BJ (cell line): ENCODE measurements at regions not wholly inside any gene's neighbourhood (a gene's known extent, or its start where the extent isn't known, plus 50 kb on each side); places are given as distances from the start of the nearest gene placed in this dataset.
A peak's percentile ranks its signal among the peaks of the same experiment; 100 is the strongest.
"Not testable (repeated sequence)": the region's sequence is repeated elsewhere in the genome, so short reads cannot be mapped to it uniquely, and the experiment has no call there.

Experiments
- CTCF ChIA-PET: fragments of 350-600 bp; formaldehyde crosslinking; extraction: SDS; loops from one replicate; lab custom pipeline; 2021; ENCODE audit warnings: antibody characterized with exemption, inconsistent platforms; lab: Yijun Ruan, JAX
- POLR2A ChIA-PET: fragments of 300-600 bp; sonication (Branson Sonifier 250); formaldehyde crosslinking; extraction: SDS; loops from one replicate; lab custom pipeline; 2021; ENCODE audit warnings: antibody characterized with exemption; lab: Charles Lee
- DNase-seq: peaks from one replicate; pipeline ENCODE4 v3.0.0-alpha.2; 2011; ENCODE audit warnings: low read depth
- H3K27me3 ChIP-seq: 2 replicates; pipeline ENCODE4 v1.6.0; 2011; ENCODE audit warnings: low read length; ENCODE audit not compliant: control insufficient read depth, insufficient read depth
- H3K36me3 ChIP-seq: 2 replicates; pipeline ENCODE4 v1.5.1; 2011; ENCODE audit warnings: low read length; ENCODE audit not compliant: control insufficient read depth, insufficient read depth
- H3K4me3 ChIP-seq: 2 replicates; pipeline ENCODE4 v1.5.1; 2011; ENCODE audit warnings: low read depth, mild to moderate bottlenecking, control low read depth, low read length
- TF ChIP-seq, protein P1 (sequence below): IDR thresholded peaks from 2 replicates; pipeline ENCODE4 v1.5.1; 2011; ENCODE audit warnings: low read depth, mild to moderate bottlenecking, control low read depth, inconsistent platforms, low read length, moderate library complexity; ENCODE audit not compliant: insufficient read depth

DNA sequence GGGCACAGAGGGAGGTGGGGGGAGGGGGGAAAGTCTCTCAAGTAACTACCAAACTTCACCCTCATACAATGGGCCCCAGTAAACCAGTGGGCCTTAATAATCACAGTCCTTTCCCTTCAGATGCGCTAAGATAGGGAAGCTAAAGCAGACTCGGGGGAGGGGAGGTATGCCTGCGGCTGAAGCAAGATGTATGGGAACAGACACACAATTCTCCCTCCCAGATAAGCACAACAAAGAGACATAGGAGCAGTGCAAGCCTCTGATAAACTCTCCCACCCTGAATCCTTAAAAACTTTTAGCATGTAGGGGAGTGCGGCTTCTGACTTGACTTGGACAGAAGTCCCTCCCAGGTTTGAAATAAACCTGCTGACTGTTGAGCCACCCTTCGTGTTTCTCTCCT, 54.7 kb downstream of the PROP1 start:
- H3K4me3 ChIP-seq, DNase-seq, H3K36me3 ChIP-seq, POLR2A ChIA-PET, CTCF ChIA-PET, H3K27me3 ChIP-seq: not testable (repeated sequence)

DNA sequence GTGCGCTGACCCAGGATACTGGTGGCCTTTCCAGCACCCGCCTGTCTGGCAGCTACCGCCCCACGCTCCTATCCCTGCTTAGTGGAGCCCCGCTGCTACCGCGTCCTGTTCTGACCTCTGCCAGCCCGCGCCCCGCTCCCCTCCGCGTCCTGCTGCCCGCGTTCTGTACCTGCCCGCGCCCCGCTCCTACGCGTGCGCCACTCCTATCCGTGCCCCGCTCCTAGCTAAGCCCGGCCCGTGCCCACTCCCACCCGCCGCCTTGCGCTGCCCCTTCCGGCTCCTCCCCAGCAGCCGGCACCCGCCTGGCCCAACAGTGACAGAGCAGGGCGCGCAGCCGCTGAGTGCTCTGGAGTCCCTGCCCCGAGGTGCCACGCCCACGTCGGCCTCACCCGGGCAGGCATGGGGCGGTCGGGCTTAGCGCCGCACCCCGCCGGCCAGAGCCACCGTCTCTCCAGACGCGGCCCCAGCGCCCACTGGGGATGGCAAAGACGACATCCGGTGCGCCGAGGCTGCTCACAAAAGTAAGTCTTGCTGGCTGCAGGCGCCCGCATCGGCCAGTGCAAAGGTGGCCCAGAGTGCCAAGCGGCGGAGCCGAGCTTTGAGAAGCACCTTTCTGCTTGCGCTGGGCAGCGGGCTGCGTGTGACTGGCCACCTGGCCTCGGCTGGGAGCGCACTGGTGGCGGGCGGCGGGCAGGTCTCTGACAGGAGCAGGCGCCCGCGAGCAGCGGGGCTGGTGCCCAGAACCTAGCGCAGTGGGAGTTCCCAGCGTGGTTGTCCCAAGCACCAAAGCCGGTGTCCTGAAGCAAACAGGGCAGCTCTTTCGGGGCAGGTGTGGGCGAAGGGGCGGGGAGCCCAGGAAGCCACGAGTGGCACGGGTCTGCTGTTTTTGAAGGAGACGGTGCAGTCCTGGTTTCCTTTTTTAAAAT, 56.5 kb downstream of the PROP1 start:
- H3K36me3 ChIP-seq, POLR2A ChIA-PET, H3K27me3 ChIP-seq, DNase-seq, CTCF ChIA-PET: not testable (repeated sequence)
- H3K4me3 ChIP-seq = peak overlapping the region; percentile 47

DNA sequence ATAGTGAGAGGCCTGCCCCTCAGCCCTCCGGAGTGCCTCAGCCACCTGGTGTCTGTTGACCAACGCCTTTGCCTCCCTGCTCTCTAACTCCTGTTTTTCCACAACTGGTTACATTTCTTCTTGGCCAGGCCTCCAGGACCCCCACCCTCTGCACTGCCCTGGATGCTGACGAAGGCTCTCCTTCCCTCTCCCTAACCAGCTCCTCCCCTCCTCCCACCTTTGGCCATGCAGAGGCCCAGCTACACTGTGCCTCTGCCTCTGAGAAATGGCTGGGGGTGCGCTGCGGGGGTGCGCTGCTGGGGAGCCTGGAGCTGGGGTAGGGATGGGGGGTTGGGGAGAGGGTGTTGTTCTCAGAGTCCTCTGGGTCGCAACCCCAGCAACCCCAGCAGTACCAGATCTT, 57.3 kb downstream of the PROP1 start:
- CTCF ChIA-PET, POLR2A ChIA-PET, H3K27me3 ChIP-seq, H3K4me3 ChIP-seq, H3K36me3 ChIP-seq, DNase-seq: not testable (repeated sequence)

DNA sequence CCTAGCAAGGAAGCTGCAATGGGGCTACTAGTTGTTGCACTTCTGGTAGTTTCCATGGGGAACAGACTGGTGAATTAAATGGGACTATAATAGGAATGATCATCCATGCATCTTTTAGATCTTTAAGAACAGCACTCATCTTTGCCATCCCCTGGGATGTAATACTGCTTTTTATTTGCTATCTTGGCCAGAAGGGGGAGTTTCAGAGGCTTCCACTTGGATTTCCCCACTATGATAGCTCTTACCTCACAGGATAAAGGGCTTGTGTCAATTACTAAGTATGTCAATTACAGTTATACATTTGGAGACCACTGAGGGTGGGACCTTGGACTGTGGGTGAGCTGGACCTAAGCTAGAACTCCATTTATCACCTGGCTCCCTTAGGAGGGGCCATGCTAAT, 61.8 kb downstream of the PROP1 start:
- H3K4me3 ChIP-seq, H3K36me3 ChIP-seq, H3K27me3 ChIP-seq, POLR2A ChIA-PET, DNase-seq: not testable (repeated sequence)
- CTCF ChIA-PET = interaction anchor here (0.6 kb wide), 1 partner anchor 154 kb away, joined by 3 read pairs; no protein-coding TSS in a partner anchor
- TF ChIP-seq, protein P1, sequence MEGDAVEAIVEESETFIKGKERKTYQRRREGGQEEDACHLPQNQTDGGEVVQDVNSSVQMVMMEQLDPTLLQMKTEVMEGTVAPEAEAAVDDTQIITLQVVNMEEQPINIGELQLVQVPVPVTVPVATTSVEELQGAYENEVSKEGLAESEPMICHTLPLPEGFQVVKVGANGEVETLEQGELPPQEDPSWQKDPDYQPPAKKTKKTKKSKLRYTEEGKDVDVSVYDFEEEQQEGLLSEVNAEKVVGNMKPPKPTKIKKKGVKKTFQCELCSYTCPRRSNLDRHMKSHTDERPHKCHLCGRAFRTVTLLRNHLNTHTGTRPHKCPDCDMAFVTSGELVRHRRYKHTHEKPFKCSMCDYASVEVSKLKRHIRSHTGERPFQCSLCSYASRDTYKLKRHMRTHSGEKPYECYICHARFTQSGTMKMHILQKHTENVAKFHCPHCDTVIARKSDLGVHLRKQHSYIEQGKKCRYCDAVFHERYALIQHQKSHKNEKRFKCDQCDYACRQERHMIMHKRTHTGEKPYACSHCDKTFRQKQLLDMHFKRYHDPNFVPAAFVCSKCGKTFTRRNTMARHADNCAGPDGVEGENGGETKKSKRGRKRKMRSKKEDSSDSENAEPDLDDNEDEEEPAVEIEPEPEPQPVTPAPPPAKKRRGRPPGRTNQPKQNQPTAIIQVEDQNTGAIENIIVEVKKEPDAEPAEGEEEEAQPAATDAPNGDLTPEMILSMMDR = peak; percentile 31; the same call in 1 of the 2 replicates

DNA sequence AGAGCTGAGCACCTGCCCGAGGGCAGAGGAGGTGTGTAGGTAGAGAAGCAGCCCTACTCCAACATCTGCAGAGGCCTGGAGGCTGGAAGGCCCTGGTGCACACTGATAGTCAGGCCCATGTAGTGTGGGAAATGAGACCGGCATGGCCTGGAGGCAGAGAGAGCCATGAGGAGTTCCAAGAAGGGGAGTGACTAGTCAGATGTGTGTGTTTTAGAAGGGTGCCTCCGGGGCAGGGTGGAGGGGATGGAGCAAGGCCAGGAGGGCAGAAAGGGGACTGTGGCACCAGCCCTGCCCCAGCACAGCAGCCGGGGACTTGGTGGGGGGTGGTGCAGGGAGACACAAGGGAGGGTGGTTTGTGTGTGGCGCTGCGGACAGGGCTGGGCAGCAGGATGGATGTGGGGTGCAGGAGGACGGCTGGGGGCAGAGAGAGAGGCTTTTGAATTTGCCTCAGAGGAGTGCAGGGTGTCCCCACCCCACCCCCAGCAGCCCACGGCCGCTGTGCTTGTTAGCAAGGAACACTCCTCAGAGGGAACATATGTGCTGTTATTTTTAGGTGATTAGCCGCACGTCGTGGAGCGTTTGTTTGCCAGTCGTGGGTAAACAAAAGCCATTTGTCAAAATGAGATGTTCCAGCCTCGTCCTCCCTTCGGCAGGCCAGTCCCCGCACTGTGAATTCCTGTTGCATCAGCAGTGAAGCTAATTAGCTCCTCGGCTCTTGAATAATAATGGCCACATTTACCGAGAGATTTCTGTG, 65.6 kb downstream of the PROP1 start:
- POLR2A ChIA-PET, CTCF ChIA-PET, H3K36me3 ChIP-seq, DNase-seq, H3K4me3 ChIP-seq, H3K27me3 ChIP-seq: not testable (repeated sequence)

DNA sequence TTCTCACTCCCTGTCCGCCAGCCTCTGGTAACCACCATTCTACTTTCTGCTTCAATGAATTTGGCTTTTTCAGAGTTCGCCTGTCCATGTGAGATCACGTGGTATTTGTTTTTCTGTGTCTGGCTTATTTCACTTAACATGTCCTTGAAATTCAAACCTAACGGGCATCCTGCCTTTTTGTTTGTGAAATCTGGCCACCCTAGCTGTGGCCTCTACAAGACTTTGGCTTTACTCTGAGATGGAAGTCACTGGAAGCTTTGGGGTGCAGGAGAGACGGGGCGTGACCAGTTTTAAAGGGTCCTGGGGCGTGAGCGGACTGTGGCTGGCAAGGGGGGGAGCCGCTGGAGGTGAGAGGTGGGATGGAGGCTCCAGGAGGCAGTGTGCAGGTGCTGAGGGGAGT, 66.4 kb downstream of the PROP1 start:
- H3K4me3 ChIP-seq, H3K36me3 ChIP-seq, CTCF ChIA-PET, DNase-seq, POLR2A ChIA-PET, H3K27me3 ChIP-seq: not testable (repeated sequence)

DNA sequence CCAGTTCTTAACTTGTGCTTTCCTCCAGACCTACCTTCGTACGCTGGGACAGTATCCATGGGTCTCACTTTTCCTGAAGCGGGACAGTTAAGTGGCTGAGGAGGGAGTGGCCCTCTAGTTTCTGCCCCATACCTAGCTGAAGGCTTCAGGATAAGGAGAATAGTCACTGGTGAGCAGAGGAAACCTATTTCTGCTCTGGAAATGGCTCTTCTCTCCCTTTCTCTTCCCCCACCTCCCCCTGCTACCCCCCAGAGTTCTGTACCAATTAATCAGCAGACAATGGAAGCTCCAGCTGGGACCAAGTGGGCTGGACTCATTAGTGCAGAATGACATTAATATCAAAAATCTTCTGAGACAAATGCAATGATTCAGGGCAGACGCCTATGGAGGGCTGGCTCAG, 68.5 kb downstream of the PROP1 start:
- H3K27me3 ChIP-seq, POLR2A ChIA-PET, DNase-seq, H3K4me3 ChIP-seq, CTCF ChIA-PET, H3K36me3 ChIP-seq: not testable (repeated sequence)

DNA sequence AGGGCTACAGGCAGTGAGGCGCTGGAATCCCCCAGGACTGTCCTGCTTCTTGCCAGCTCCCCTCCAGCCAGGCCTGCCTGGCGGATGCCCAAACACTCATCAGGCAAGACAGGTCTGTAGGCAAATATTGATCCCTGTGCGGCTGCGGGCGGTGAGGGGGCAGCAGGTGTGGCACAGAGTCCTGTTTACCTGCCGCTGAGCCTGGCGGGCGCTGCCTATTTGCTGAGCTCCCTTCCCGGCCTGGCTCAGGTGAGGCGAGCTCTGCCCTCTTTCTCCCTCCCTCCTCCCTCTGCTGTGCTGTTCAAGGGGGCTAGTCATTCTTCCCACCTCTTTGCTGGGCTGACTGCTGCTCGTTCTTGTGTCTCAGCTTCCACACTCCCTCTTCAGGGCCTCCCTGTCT, 71.5 kb downstream of the PROP1 start:
- H3K27me3 ChIP-seq, POLR2A ChIA-PET, H3K36me3 ChIP-seq, H3K4me3 ChIP-seq, DNase-seq, CTCF ChIA-PET: not testable (repeated sequence)

DNA sequence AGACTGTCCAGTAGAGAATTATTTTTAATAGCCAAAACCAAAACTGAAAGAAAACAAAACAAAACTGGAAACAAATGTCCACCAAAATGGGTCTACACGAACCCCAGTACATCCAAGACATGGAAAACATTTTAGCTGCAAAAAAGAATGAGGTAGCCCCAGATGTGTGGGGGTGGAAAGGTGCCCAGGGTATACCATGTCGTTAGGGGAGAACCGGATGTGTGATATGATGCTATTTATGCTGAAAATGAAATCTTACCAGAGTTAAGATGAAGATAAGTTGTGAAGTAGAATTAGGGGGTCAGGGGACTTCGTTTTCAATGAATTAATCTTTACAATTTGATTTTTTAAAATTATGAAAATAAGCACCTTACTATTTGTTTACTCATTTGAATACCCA, 72.2 kb downstream of the PROP1 start:
- POLR2A ChIA-PET, H3K27me3 ChIP-seq, H3K36me3 ChIP-seq, CTCF ChIA-PET, H3K4me3 ChIP-seq, DNase-seq: not testable (repeated sequence)

DNA sequence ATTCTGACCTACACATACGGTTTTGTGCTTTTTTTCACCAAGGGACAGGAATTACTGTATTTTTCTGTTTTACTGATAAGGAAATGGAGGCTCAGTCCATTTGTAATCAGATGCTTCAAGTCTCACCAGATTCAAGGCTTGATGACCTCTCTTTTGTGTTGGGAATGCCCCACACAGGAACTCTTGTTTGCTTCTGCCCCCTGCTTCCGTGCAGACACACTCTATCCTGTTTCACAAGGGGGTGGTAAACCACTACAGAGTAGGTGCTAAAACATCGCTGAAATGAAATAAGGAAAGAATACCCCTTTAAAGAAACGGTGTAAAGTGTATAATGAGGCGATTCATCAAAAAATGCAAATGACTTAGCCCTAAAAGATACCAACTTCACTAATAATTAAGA, 72.9 kb downstream of the PROP1 start:
- CTCF ChIA-PET, DNase-seq, H3K4me3 ChIP-seq, H3K36me3 ChIP-seq, H3K27me3 ChIP-seq, POLR2A ChIA-PET: not testable (repeated sequence)

DNA sequence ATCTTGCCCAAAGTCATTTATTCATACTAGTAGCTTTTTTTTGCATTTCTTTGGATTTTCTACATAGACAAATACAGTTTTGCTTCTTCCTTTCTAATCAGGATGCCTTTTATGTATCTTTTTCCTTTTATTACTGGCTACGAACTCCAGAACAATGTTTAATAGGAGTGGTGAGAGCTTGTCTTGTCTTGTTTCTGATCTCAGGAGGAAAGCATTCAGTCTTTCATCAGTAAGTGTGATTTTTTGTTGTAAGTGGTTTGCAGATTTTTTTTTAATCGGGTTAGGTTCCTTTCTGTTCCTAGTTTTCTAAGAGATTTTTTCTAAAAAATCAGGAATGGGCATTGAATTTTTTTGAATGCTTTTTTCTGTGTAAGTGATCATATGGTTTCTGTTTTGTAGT, 86.8 kb downstream of the PROP1 start:
- H3K36me3 ChIP-seq, POLR2A ChIA-PET, H3K27me3 ChIP-seq, DNase-seq, H3K4me3 ChIP-seq, CTCF ChIA-PET: not testable (repeated sequence)

DNA sequence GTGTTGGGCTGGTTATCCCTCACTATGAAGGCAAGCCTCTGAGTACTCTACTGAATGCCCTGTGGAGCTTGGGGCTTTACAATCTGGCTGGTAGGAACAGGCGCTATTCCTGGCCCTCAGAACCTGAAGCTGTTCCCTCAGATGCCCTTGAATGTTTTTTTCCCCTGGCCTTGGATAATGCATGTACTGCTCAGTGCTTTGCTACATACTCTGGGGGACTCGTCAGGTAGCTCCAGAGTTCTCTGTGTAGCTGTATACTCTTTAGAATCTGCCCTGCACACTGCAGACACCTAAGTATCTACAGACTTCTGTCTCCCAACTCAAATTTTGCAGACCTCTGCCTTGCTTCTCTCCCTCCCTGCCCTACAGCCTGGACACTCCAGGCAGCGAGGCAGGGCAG, 93.2 kb downstream of the PROP1 start:
- H3K4me3 ChIP-seq, H3K27me3 ChIP-seq, POLR2A ChIA-PET, H3K36me3 ChIP-seq, CTCF ChIA-PET, DNase-seq: not testable (repeated sequence)
